GM21717 (cell line): ENCODE measurements at regions not wholly inside any gene's neighbourhood (a gene's known extent, or its start where the extent isn't known, plus 50 kb on each side); places are given as distances from the start of the nearest gene placed in this dataset.

Experiments
- ATAC-seq: cut with Tn5 transposase; IDR thresholded peaks from one replicate; pipeline ENCODE4 v1.9.1; 2021; ENCODE audit warnings: mild to moderate bottlenecking, moderate library complexity; ENCODE audit not compliant: unreplicated experiment

- no peak for ATAC-seq
These were observed 220.3 kb downstream of the OR13H1 start for GRCh38 chrX:131764216-131764615.

- peak; percentile 81 for ATAC-seq
These were observed 234.7 kb downstream of the OR13H1 start for GRCh38 chrX:131778269-131779218.

- no peak for ATAC-seq
These were observed 235.4 kb downstream of the OR13H1 start for GRCh38 chrX:131779306-131779705.

- no peak for ATAC-seq
These were observed 235.9 kb downstream of the OR13H1 start for GRCh38 chrX:131779741-131780140.

- ATAC-seq: no peak
These were observed 238.8 kb downstream of the OR13H1 start for GRCh38 chrX:131782646-131783045.

- peak; percentile 46 for ATAC-seq
These were observed 239.4 kb upstream of the STK26 start for GRCh38 chrX:131783555-131784308.

GRCh38 chrX:131789664-131790063, 233.4 kb upstream of the STK26 start:
- peak; percentile 42 for ATAC-seq

- no peak for ATAC-seq
These were observed 231.3 kb upstream of the STK26 start for GRCh38 chrX:131791608-131792355.

GRCh38 chrX:131792356-131792749, 230.7 kb upstream of the STK26 start:
- ATAC-seq: peak; percentile 75

GRCh38 chrX:131792789-131793462, 230.2 kb upstream of the STK26 start:
- peak; percentile 68 for ATAC-seq

GRCh38 chrX:131795442-131796229, 227.5 kb upstream of the STK26 start:
- no peak for ATAC-seq

- no peak for ATAC-seq
These were observed 222.0 kb upstream of the STK26 start for GRCh38 chrX:131801066-131801465.

- ATAC-seq: no peak
These were observed 221.2 kb upstream of the STK26 start for GRCh38 chrX:131801911-131802310.

- ATAC-seq: peak; percentile 86
These were observed 220.1 kb upstream of the STK26 start for GRCh38 chrX:131802836-131803626.

GRCh38 chrX:131812847-131813825, 210.0 kb upstream of the STK26 start:
- ATAC-seq: peak; percentile 89

GRCh38 chrX:131816551-131817136, 206.5 kb upstream of the STK26 start:
- ATAC-seq: peak; percentile 46

GRCh38 chrX:131818297-131818936, 204.7 kb upstream of the STK26 start:
- no peak for ATAC-seq
